T-helper 1 cell treated with Interleukin-12 subunit alpha and Interleukin-12 subunit beta and Interleukin-4 antibody, amounts not matched to agents 30 μg/mL and 1 μg/mL, for 36 hours (primary cell): ENCODE measurements at regions not wholly inside any gene's neighbourhood (a gene's known extent, or its start where the extent isn't known, plus 50 kb on each side); places are given as distances from the start of the nearest gene placed in this dataset.
"Not testable (repeated sequence)": the region's sequence is repeated elsewhere in the genome, so short reads cannot be mapped to it uniquely, and the experiment has no call there.

ENCODE experiments used
- H3K27ac Mint-ChIP-seq: one replicate; pipeline ENCODE4 v1.8.0; 2021; ENCODE audit warnings: mild to moderate bottlenecking, mixed read lengths
- H3K27me3 Mint-ChIP-seq: one replicate; pipeline ENCODE4 v1.8.0; 2021; ENCODE audit warnings: low read depth, mixed read lengths
- H3K36me3 Mint-ChIP-seq: one replicate; pipeline ENCODE4 v1.8.0; 2021; ENCODE audit warnings: low read depth, mixed read lengths
- H3K4me1 Mint-ChIP-seq: one replicate; pipeline ENCODE4 v1.8.0; 2021; ENCODE audit warnings: low read depth, mixed read lengths
- H3K4me3 Mint-ChIP-seq: one replicate; pipeline ENCODE4 v1.8.0; 2021; ENCODE audit warnings: mild to moderate bottlenecking, moderate library complexity, mixed read lengths
- H3K9me3 Mint-ChIP-seq: one replicate; pipeline ENCODE4 v1.8.0; 2021; ENCODE audit warnings: mixed read lengths

GRCh38 chr4:14340321-14340720 is 662.0 kb upstream of the CPEB2 start:
- Mint-ChIP-seq H3K4me3 (no peak overlapping the region), H3K27ac (no peak overlapping the region), H3K36me3 (no peaks in the 10 kb centered on the region), H3K27me3 (no peaks in the 10 kb centered on the region), H3K4me1 (no peaks in the 10 kb centered on the region), H3K9me3 (no peaks in the 10 kb centered on the region)

- Mint-ChIP-seq H3K36me3 (no peaks in the 10 kb centered on the region), H3K9me3 (no peaks in the 10 kb centered on the region), H3K27me3 (no peaks in the 10 kb centered on the region), H3K27ac (no peak overlapping the region), H3K4me3 (no peak overlapping the region), H3K4me1 (no peaks in the 10 kb centered on the region)
Observed at GRCh38 chr4:14343961-14344360, 658.3 kb upstream of the CPEB2 start.

GRCh38 chr4:14345356-14345775 is 656.9 kb upstream of the CPEB2 start:
- Mint-ChIP-seq H3K9me3 (no peaks in the 10 kb centered on the region), H3K27ac (no peak overlapping the region), H3K36me3 (no peaks in the 10 kb centered on the region), H3K27me3 (no peaks in the 10 kb centered on the region), H3K4me3 (no peak overlapping the region), H3K4me1 (no peaks in the 10 kb centered on the region)

GRCh38 chr4:14347526-14347925 is 654.8 kb upstream of the CPEB2 start:
- H3K27ac Mint-ChIP-seq = no peak overlapping the region
- H3K36me3 Mint-ChIP-seq = no peaks in the 10 kb centered on the region
- no peaks in the 10 kb centered on the region for H3K9me3 Mint-ChIP-seq
- no peak overlapping the region for H3K4me3 Mint-ChIP-seq
- no peaks in the 10 kb centered on the region for H3K27me3 Mint-ChIP-seq
- H3K4me1 Mint-ChIP-seq = no peaks in the 10 kb centered on the region

GRCh38 chr4:14348506-14348905 is 653.8 kb upstream of the CPEB2 start:
- Mint-ChIP-seq H3K36me3 (no peaks in the 10 kb centered on the region), H3K27ac (no peak overlapping the region), H3K4me3 (no peak overlapping the region), H3K27me3 (no peaks in the 10 kb centered on the region), H3K4me1 (no peaks in the 10 kb centered on the region), H3K9me3 (no peaks in the 10 kb centered on the region)

- H3K36me3 Mint-ChIP-seq, H3K27ac Mint-ChIP-seq, H3K27me3 Mint-ChIP-seq, H3K4me1 Mint-ChIP-seq, H3K9me3 Mint-ChIP-seq, H3K4me3 Mint-ChIP-seq: not testable (repeated sequence)
Observed at GRCh38 chr4:14358544-14359160, 643.6 kb upstream of the CPEB2 start.

- no peaks in the 10 kb centered on the region for H3K9me3 Mint-ChIP-seq
- no peaks in the 10 kb centered on the region for H3K4me1 Mint-ChIP-seq
- no peaks in the 10 kb centered on the region for H3K27me3 Mint-ChIP-seq
- H3K27ac Mint-ChIP-seq = no peak overlapping the region
- H3K36me3 Mint-ChIP-seq = no peaks in the 10 kb centered on the region
- H3K4me3 Mint-ChIP-seq = no peak overlapping the region
Observed at GRCh38 chr4:14359991-14360390, 642.3 kb upstream of the CPEB2 start.

- Mint-ChIP-seq H3K27ac (no peak overlapping the region), H3K4me3 (no peak overlapping the region), H3K27me3 (no peaks in the 10 kb centered on the region), H3K9me3 (no peaks in the 10 kb centered on the region), H3K4me1 (no peaks in the 10 kb centered on the region), H3K36me3 (no peaks in the 10 kb centered on the region)
Observed at GRCh38 chr4:14361084-14361483, 641.2 kb upstream of the CPEB2 start.

- H3K9me3 Mint-ChIP-seq = no peaks in the 10 kb centered on the region
- no peak overlapping the region for H3K27ac Mint-ChIP-seq
- no peak overlapping the region for H3K4me3 Mint-ChIP-seq
- H3K4me1 Mint-ChIP-seq = no peaks in the 10 kb centered on the region
- no peaks in the 10 kb centered on the region for H3K27me3 Mint-ChIP-seq
- no peaks in the 10 kb centered on the region for H3K36me3 Mint-ChIP-seq
Observed at GRCh38 chr4:14362385-14362784, 639.9 kb upstream of the CPEB2 start.

GRCh38 chr4:14364953-14365536 is 637.2 kb upstream of the CPEB2 start:
- Mint-ChIP-seq H3K9me3 (no peaks in the 10 kb centered on the region), H3K4me3 (no peak overlapping the region), H3K36me3 (no peaks in the 10 kb centered on the region), H3K4me1 (no peaks in the 10 kb centered on the region), H3K27me3 (no peaks in the 10 kb centered on the region), H3K27ac (no peak overlapping the region)

GRCh38 chr4:14368391-14368790 is 633.9 kb upstream of the CPEB2 start:
- Mint-ChIP-seq H3K4me3 (no peak overlapping the region), H3K27ac (no peak overlapping the region), H3K9me3 (no peaks in the 10 kb centered on the region), H3K4me1 (no peaks in the 10 kb centered on the region), H3K27me3 (no peaks in the 10 kb centered on the region), H3K36me3 (no peaks in the 10 kb centered on the region)

GRCh38 chr4:14371131-14371530 is 631.1 kb upstream of the CPEB2 start:
- Mint-ChIP-seq H3K4me3 (no peak overlapping the region), H3K27me3 (no peaks in the 10 kb centered on the region), H3K36me3 (no peaks in the 10 kb centered on the region), H3K4me1 (no peaks in the 10 kb centered on the region), H3K9me3 (no peaks in the 10 kb centered on the region), H3K27ac (no peak overlapping the region)

- Mint-ChIP-seq H3K27me3 (no peaks in the 10 kb centered on the region), H3K36me3 (no peaks in the 10 kb centered on the region), H3K9me3 (no peaks in the 10 kb centered on the region), H3K4me3 (no peak overlapping the region), H3K4me1 (no peaks in the 10 kb centered on the region), H3K27ac (no peak overlapping the region)
Observed at GRCh38 chr4:14375816-14376215, 626.5 kb upstream of the CPEB2 start.

- no peaks in the 10 kb centered on the region for H3K4me1 Mint-ChIP-seq
- no peaks in the 10 kb centered on the region for H3K36me3 Mint-ChIP-seq
- H3K4me3 Mint-ChIP-seq = no peak overlapping the region
- H3K27me3 Mint-ChIP-seq = no peaks in the 10 kb centered on the region
- H3K27ac Mint-ChIP-seq = no peak overlapping the region
- H3K9me3 Mint-ChIP-seq = no peaks in the 10 kb centered on the region
Observed at GRCh38 chr4:14379183-14379582, 623.1 kb upstream of the CPEB2 start.

- Mint-ChIP-seq H3K4me1 (no peaks in the 10 kb centered on the region), H3K27ac (no peak overlapping the region)
Observed at GRCh38 chr4:14383652-14384051, 618.6 kb upstream of the CPEB2 start.

GRCh38 chr4:14384824-14385223 is 617.5 kb upstream of the CPEB2 start:
- Mint-ChIP-seq H3K27ac (no peak overlapping the region), H3K9me3 (no peaks in the 10 kb centered on the region), H3K27me3 (no peaks in the 10 kb centered on the region), H3K36me3 (no peaks in the 10 kb centered on the region), H3K4me1 (no peaks in the 10 kb centered on the region), H3K4me3 (no peak overlapping the region)

More at GRCh38 chr4:14383652-14384051, 618.6 kb upstream of the CPEB2 start:
- no peaks in the 10 kb centered on the region for H3K36me3 Mint-ChIP-seq
- no peak overlapping the region for H3K4me3 Mint-ChIP-seq
- H3K27me3 Mint-ChIP-seq = no peaks in the 10 kb centered on the region
- H3K9me3 Mint-ChIP-seq = no peaks in the 10 kb centered on the region
